GM12878 (cell line): ENCODE measurements at regions not wholly inside any gene's neighbourhood (a gene's known extent, or its start where the extent isn't known, plus 50 kb on each side); places are given as distances from the start of the nearest gene placed in this dataset.

Source experiments
- ATAC-seq: fragments of 200-7000 bp; cut with Tn5 transposase; 3 replicates; pipeline ENCODE4 v1.9.1; 2020; ENCODE audit warnings: mild to moderate bottlenecking, moderate library complexity
- BruUV-seq: library from RNA; stranded (reverse); fragments of 400-500 nt; replicated peaks from 2 replicates; lab custom pipeline; 2021; lab: Mats Ljungman, UMichigan
- CTCF ChIA-PET: fragments of 300-600 bp; sonication (Branson Sonifier 250); formaldehyde crosslinking; extraction: SDS; loops from one replicate; lab custom pipeline; 2021; ENCODE audit warnings: inconsistent platforms; lab: Yijun Ruan, JAX
- POLR2A ChIA-PET: fragments of 350-600 bp; formaldehyde crosslinking; extraction: SDS; loops from one replicate; lab custom pipeline; 2021; ENCODE audit warnings: inconsistent platforms; lab: Charles Lee
- RAD21 ChIA-PET: fragments of 300-600 bp; sonication (Branson Sonifier 250); formaldehyde crosslinking; loops from one replicate; lab custom pipeline; 2023; ENCODE audit warnings: antibody characterized with exemption; ENCODE audit not compliant: unreplicated experiment; lab: Charles Lee
- SMC1A ChIA-PET: fragments of 300-600 bp; sonication (Branson Sonifier 250); formaldehyde crosslinking; loops from one replicate; lab custom pipeline; 2023; ENCODE audit not compliant: unreplicated experiment, uncharacterized antibody; lab: Charles Lee
- DNase-seq: peaks from one replicate; pipeline ENCODE4 v3.0.0-alpha.2; 2011; ENCODE audit warnings: low read depth, low spot score
- FAIRE-seq: peaks from 3 replicates; lab custom pipeline; 2011; peaks lifted over from hg19 to GRCh38; lab: Jason Lieb, UNC
- H2AFZ ChIP-seq: 2 replicates; pipeline ENCODE4 v1.6.0; 2011; ENCODE audit warnings: low read depth, low read length, control low read depth; ENCODE audit not compliant: control insufficient read depth
- H3K27ac ChIP-seq: 2 replicates; pipeline ENCODE4 v1.5.1; 2011; ENCODE audit warnings: control low read depth; ENCODE audit not compliant: control insufficient read depth, insufficient read depth
- H3K27me3 ChIP-seq, 2 experiments: replicated peaks in 1 of 2; 2 replicates each; pipeline versions ENCODE4 v1.6.0 to v1.6.1; 2011; ENCODE audit warnings: low read length in 1 of 2; ENCODE audit not compliant: control insufficient read depth in 2 of 2, insufficient read depth in 2 of 2
- H3K36me3 ChIP-seq, 2 experiments: 2 replicates each; pipeline ENCODE4 v1.5.1; 2011; ENCODE audit warnings: low read length in 1 of 2; ENCODE audit not compliant: control insufficient read depth in 2 of 2, insufficient read depth in 2 of 2
- H3K4me1 ChIP-seq: 2 replicates; pipeline ENCODE4 v1.6.1; 2011; ENCODE audit warnings: mild to moderate bottlenecking, low read length, moderate library complexity, mixed read lengths; ENCODE audit not compliant: control insufficient read depth, insufficient read depth
- H3K4me2 ChIP-seq: 2 replicates; pipeline ENCODE4 v1.6.0; 2011; ENCODE audit warnings: control low read depth; ENCODE audit not compliant: control insufficient read depth, insufficient read depth
- H3K4me3 ChIP-seq: fragments of 200-600 bp; sonication (generic); 2 replicates; pipeline ENCODE4 v1.5.1; 2016
- H3K79me2 ChIP-seq: 2 replicates; pipeline ENCODE4 v1.6.0; 2011; ENCODE audit warnings: low read length; ENCODE audit not compliant: control insufficient read depth, insufficient read depth
- H3K9ac ChIP-seq: 2 replicates; pipeline ENCODE4 v1.8.0; 2011; ENCODE audit warnings: low read length, control low read depth, mixed read lengths; ENCODE audit not compliant: control insufficient read depth, insufficient read depth
- H3K9me3 ChIP-seq: replicated peaks from 3 replicates; pipeline ENCODE4 v1.5.1; 2011; ENCODE audit warnings: mild to moderate bottlenecking, low read length; ENCODE audit not compliant: control insufficient read depth, insufficient read depth
- H4K20me1 ChIP-seq: 2 replicates; pipeline ENCODE4 v1.6.0; 2011; ENCODE audit not compliant: control insufficient read depth, insufficient read depth
- PAX5 ChIP-seq: IDR thresholded peaks from 2 replicates; pipeline ENCODE4 v1.6.1; 2011; ENCODE audit warnings: low read depth, low read length, borderline replicate concordance
- TCF3 ChIP-seq: IDR thresholded peaks from 2 replicates; pipeline ENCODE4 v1.6.1; 2012; ENCODE audit warnings: low read depth, mild to moderate bottlenecking, low read length, borderline replicate concordance; ENCODE audit not compliant: insufficient read depth
- ZNF687 ChIP-seq: fragments of 450-650 bp; IDR thresholded peaks from 2 replicates; pipeline ENCODE4 v1.6.1; 2017; ENCODE audit warnings: mild to moderate bottlenecking, moderate library complexity
- WGBS: methylation state at CpG from one replicate; pipeline ENCODE4 v1.1.6; 2016; ENCODE audit warnings: low lambda C conversion rate; ENCODE audit not compliant: insufficient replicate concordance, insufficient coverage; ENCODE audit errors: missing lambda C conversion rate; 5-methylcytosine and 5-hydroxymethylcytosine counted together
- in situ Hi-C: fragments of 300-500 bp; cut with MboI; formaldehyde crosslinking; loops from 9 replicates; pipeline ENCODE4 v1.14.3; 2018; ENCODE audit warnings: mixed read lengths
- intact Hi-C: fragments of 100-400 bp; cut with micrococcal nuclease; formaldehyde crosslinking; loops from one replicate; pipeline ENCODE4 v1.14.2; 2022; ENCODE audit not compliant: unreplicated experiment

DNA sequence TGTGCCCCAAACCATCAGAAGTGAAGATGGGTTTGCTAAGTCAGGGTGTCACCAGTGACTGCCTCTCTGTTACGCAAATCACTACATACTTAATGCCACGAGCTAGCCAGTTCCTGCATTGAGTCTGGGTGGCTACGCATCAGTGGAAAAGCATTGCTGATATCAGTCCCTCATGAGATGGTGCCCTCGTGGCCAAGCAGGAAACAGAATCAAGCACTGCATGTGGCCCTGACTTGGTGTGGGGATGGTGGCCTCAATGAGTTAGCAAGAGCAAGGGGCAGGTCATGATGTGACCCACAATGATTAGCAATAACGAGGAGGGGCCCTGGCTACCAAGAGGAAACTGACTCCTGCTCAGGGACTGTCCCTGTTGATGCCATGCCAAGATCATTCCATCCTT, 51.6 kb upstream of the FNDC1 start:
- Histone ChIP-seq H3K27ac (no peak overlapping the region), H3K4me1 (peaks cover 31% of the 10 kb centered on the region), H4K20me1 (no peaks in the 10 kb centered on the region), H3K36me3 (no peaks in the 10 kb centered on the region), H3K79me2 (no peaks in the 10 kb centered on the region), H3K9ac (no peak overlapping the region)
- ChIA-PET SMC1A (interaction anchor here (0.9 to 20.8 kb wide), 8 partner anchors 8 to 110 kb away, joined by 3 to 517 read pairs (median 22); partner anchors contain the start of genes RSPH3 and TAGAP), POLR2A (interaction anchor here (0.6 to 3.5 kb wide), 2 partner anchors 10 to 757 kb away, joined by 3 to 18 read pairs; no protein-coding TSS in a partner anchor)
- intact Hi-C loops = loop anchor here (5.0 kb wide), 1 partner anchor 465 kb away; the partner anchor contains the start of gene SYTL3
- TF ChIP-seq PAX5 = peak; percentile 29; the same call in 1 of the 2 replicates
- peak; percentile 55; the same call in 1 of the 2 replicates for TF ChIP-seq ZNF687
- TF ChIP-seq TCF3 = no peak
- TF ChIP-seq, all 136 proteins: peak for 2
- Histone ChIP-seq H3K27me3 (peaks cover 0 to 6% of the 10 kb centered on the region in 2 experiments; a peak in 1 of 4 replicates), H3K4me3 (no peak overlapping the region), H3K9me3 (no peaks in the 10 kb centered on the region; the same call in 2 of the 3 replicates), H3K4me2 (no peak overlapping the region), H2AFZ (no peak overlapping the region)
- WGBS = 35% methylated on average over 5 of the region's 5 CpGs
- FAIRE-seq (no peak), DNase-seq (no peak), ATAC-seq (peak; percentile 22)
- in situ Hi-C loops = no loop called here
- ChIA-PET CTCF (interaction anchor here (5.8 to 20.8 kb wide), 2 partner anchors 12 to 14 kb away, joined by 63 to 529 read pairs; no protein-coding TSS in a partner anchor), RAD21 (interaction anchor here (2.3 to 5.7 kb wide), 4 partner anchors 10 to 73 kb away, joined by 11 to 57 read pairs (median 41); partner anchors contain the start of gene TAGAP)
- no TSS peak for BruUV-seq
